Mesenchymal stem cell (in vitro differentiated cells and primary cell): ENCODE measurements at regions not wholly inside any gene's neighbourhood (a gene's known extent, or its start where the extent isn't known, plus 50 kb on each side); places are given as distances from the start of the nearest gene placed in this dataset.

Experiments
- DNase-seq: peaks from one replicate; pipeline ENCODE4 v3.0.0-alpha.2; 2013
- H2AFZ ChIP-seq: one replicate; pipeline ENCODE4 v1.6.1; 2013; ENCODE audit warnings: low read depth, mild to moderate bottlenecking, control low read depth, inconsistent platforms, low read length, moderate library complexity
- H2AK5ac ChIP-seq: 2 replicates; pipeline ENCODE4 v1.6.1; 2013; ENCODE audit warnings: low read length, moderate library complexity, mild to moderate bottlenecking, inconsistent platforms; ENCODE audit not compliant: severe bottlenecking
- H2BK120ac ChIP-seq: one replicate; pipeline ENCODE4 v1.6.1; 2013; ENCODE audit warnings: low read depth, mild to moderate bottlenecking, inconsistent platforms, low read length, moderate library complexity
- H2BK12ac ChIP-seq, 2 experiments: one replicate each; pipeline ENCODE4 v1.6.1; 2013; ENCODE audit warnings: inconsistent platforms in 2 of 2, low read length in 2 of 2, mild to moderate bottlenecking in 2 of 2, moderate library complexity in 2 of 2, control low read depth in 1 of 2
- H2BK15ac ChIP-seq: one replicate; pipeline ENCODE4 v1.6.1; 2013; ENCODE audit warnings: mild to moderate bottlenecking, low read depth, inconsistent platforms; ENCODE audit not compliant: poor library complexity, severe bottlenecking
- H2BK5ac ChIP-seq: 2 replicates; pipeline ENCODE4 v1.6.1; 2013; ENCODE audit warnings: low read depth, mild to moderate bottlenecking, low read length, control low read depth, inconsistent platforms; ENCODE audit not compliant: poor library complexity, severe bottlenecking
- H3K14ac ChIP-seq, 2 experiments: one replicate each; pipeline ENCODE4 v1.6.1; 2013; ENCODE audit warnings: inconsistent platforms in 2 of 2, low read length in 2 of 2, control low read depth in 1 of 2, mild to moderate bottlenecking in 1 of 2, moderate library complexity in 1 of 2
- H3K18ac ChIP-seq, 2 experiments: one replicate each; pipeline ENCODE4 v1.6.1; 2013; ENCODE audit warnings: inconsistent platforms in 2 of 2, low read length in 2 of 2, control low read depth in 1 of 2, low read depth in 1 of 2, mild to moderate bottlenecking in 1 of 2
- H3K23ac ChIP-seq, 2 experiments: one replicate each; pipeline ENCODE4 v1.6.1; 2013; ENCODE audit warnings: inconsistent platforms in 2 of 2, low read length in 2 of 2, mild to moderate bottlenecking in 2 of 2, moderate library complexity in 2 of 2, control low read depth in 1 of 2
- H3K27ac ChIP-seq: 2 replicates; pipeline ENCODE4 v1.5.1; 2013; ENCODE audit warnings: mild to moderate bottlenecking, moderate library complexity, low read length, control low read depth, inconsistent platforms; ENCODE audit not compliant: poor library complexity, severe bottlenecking
- H3K27me3 ChIP-seq, 2 experiments: 2 replicates each; pipeline versions ENCODE4 v1.6.1 to v1.7.0; 2013; ENCODE audit warnings: low read length in 2 of 2, mild to moderate bottlenecking in 2 of 2, moderate library complexity in 2 of 2, control low read depth in 1 of 2, inconsistent platforms in 1 of 2; ENCODE audit not compliant: control insufficient read depth in 1 of 2, insufficient read depth in 1 of 2
- H3K36me3 ChIP-seq, 2 experiments: 2 replicates each; pipeline versions ENCODE4 v1.6.1 to v1.7.0; 2013; ENCODE audit warnings: low read length in 2 of 2, control low read depth in 1 of 2, inconsistent platforms in 1 of 2, low read depth in 1 of 2, mild to moderate bottlenecking in 1 of 2; ENCODE audit not compliant: insufficient read depth in 2 of 2, control insufficient read depth in 1 of 2
- H3K4ac ChIP-seq, 2 experiments: one replicate each; pipeline ENCODE4 v1.6.1; 2013; ENCODE audit warnings: inconsistent platforms in 2 of 2, low read length in 2 of 2, mild to moderate bottlenecking in 2 of 2, moderate library complexity in 2 of 2, control low read depth in 1 of 2, low read depth in 1 of 2
- H3K4me1 ChIP-seq: 2 replicates; pipeline ENCODE4 v1.6.1; 2013; ENCODE audit warnings: low read depth, low read length, control low read depth; ENCODE audit not compliant: control insufficient read depth, insufficient read depth
- H3K4me2 ChIP-seq: 2 replicates; pipeline ENCODE4 v1.6.1; 2013; ENCODE audit warnings: low read length, mild to moderate bottlenecking, inconsistent platforms; ENCODE audit not compliant: poor library complexity, severe bottlenecking
- H3K4me3 ChIP-seq, 2 experiments: 2 replicates each; pipeline versions ENCODE4 v1.5.1 to v1.7.0; 2013; ENCODE audit warnings: low read length in 2 of 2, mild to moderate bottlenecking in 2 of 2, control low read depth in 1 of 2, low read depth in 1 of 2; ENCODE audit not compliant: insufficient read depth in 1 of 2
- H3K79me1 ChIP-seq: replicated peaks from 2 replicates; pipeline ENCODE4 v1.6.1; 2013; ENCODE audit warnings: mild to moderate bottlenecking, control low read depth, low read length, inconsistent platforms; ENCODE audit not compliant: poor library complexity, severe bottlenecking
- H3K9ac ChIP-seq: 2 replicates; pipeline ENCODE4 v1.7.0; 2013; ENCODE audit warnings: mild to moderate bottlenecking, low read length, moderate library complexity
- H3K9me3 ChIP-seq: 2 replicates; pipeline ENCODE4 v1.7.0; 2013; ENCODE audit warnings: mild to moderate bottlenecking, low read length; ENCODE audit not compliant: control insufficient read depth
- H4K8ac ChIP-seq: one replicate; pipeline ENCODE4 v1.6.1; 2013; ENCODE audit warnings: inconsistent platforms, mild to moderate bottlenecking, low read length, moderate library complexity
- H4K91ac ChIP-seq: one replicate; pipeline ENCODE4 v1.6.1; 2013; ENCODE audit warnings: mild to moderate bottlenecking, low read length, inconsistent platforms
- WGBS: methylation state at CpG from one replicate; pipeline ENCODE4 v1.1.7; 2013; ENCODE audit warnings: mixed read lengths; 5-methylcytosine and 5-hydroxymethylcytosine counted together

DNA sequence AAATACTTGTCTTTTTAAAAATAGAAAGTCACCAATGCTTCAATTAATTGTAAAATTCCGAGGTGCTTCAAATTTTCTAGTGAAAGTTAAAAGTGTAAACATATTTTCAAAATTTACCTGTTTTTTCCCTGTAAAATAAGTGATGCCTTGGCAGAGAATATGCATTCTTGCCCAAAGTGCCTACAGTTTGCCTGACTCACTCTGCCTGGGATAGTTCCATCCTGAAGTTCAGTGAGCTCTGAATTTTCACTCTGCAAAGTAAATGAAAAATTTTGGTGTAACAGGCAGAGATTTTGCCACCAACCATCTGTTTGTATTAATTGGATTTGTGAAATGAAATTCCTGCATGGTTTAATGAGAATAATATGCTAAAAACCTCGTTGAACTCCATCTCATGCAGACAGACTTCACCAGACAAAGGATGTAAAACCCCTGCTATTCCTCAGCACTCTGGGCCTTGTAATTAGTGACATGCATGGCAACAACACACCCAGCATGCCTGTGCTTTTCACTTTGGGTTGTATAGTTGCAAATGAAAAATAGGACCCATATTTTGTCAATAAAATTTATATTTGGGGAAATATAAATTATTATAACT, 117.4 kb upstream of the GNAI1 start:
- Histone ChIP-seq H2BK5ac (no peak overlapping the region), H4K8ac (no peak overlapping the region), H3K18ac (no peak overlapping the region), H3K27me3 (no peaks in the 10 kb centered on the region), H2AK5ac (no peak overlapping the region), H3K36me3 (no peaks in the 10 kb centered on the region), H3K4me3 (no peak overlapping the region), H3K4me2 (no peak overlapping the region), H4K91ac (no peak overlapping the region), H2BK15ac (no peak overlapping the region), H2BK120ac (no peak overlapping the region), H2AFZ (no peak overlapping the region), H2BK12ac (no peak overlapping the region), H3K27ac (no peak overlapping the region), H3K9ac (no peak overlapping the region), H3K4me1 (peaks cover 1% of the 10 kb centered on the region), H3K79me1 (no peaks in the 10 kb centered on the region), H3K4ac (no peak overlapping the region), H3K23ac (no peak overlapping the region), H3K9me3 (no peaks in the 10 kb centered on the region), H3K14ac (no peak overlapping the region)
- 80% methylated on average over 1 of the region's 2 CpGs for WGBS
- DNase-seq, result no peak

DNA sequence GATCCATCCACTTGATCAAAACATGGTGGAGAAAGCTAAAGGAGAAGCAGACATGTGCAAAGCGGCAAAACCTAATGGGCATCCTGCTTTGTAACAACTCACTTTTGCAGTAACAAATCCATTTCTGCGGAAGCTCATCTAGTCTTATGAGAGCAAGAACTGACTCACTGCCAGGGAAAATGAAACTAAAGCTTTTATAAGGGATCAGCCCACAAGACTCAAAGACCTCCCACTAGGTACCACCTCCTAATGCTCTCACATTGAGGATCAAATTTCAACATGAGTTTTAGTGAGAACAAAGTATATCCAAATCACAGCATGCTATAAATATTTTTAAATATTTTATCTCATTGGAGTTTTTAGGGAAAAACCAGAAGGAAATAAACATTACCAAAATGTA, 120.1 kb upstream of the GNAI1 start:
- Histone ChIP-seq H3K4ac (no peak overlapping the region), H2BK120ac (no peak overlapping the region), H2AFZ (no peak overlapping the region), H2BK15ac (no peak overlapping the region), H3K18ac (peak overlapping the region in 1 of 2 experiments; percentile 43), H3K9me3 (no peaks in the 10 kb centered on the region), H3K14ac (no peak overlapping the region), H3K4me1 (no peaks in the 10 kb centered on the region), H3K79me1 (no peaks in the 10 kb centered on the region), H2BK5ac (no peak overlapping the region), H3K36me3 (no peaks in the 10 kb centered on the region), H2BK12ac (no peak overlapping the region), H3K23ac (no peak overlapping the region), H2AK5ac (no peak overlapping the region), H3K4me2 (no peak overlapping the region), H3K9ac (peak overlapping the region; percentile 52), H3K27me3 (no peaks in the 10 kb centered on the region), H4K91ac (no peak overlapping the region), H3K4me3 (no peak overlapping the region), H3K27ac (no peak overlapping the region), H4K8ac (no peak overlapping the region)
- peak; percentile 57 for DNase-seq
- WGBS, result 86% methylated on average over 2 of the region's 2 CpGs

DNA sequence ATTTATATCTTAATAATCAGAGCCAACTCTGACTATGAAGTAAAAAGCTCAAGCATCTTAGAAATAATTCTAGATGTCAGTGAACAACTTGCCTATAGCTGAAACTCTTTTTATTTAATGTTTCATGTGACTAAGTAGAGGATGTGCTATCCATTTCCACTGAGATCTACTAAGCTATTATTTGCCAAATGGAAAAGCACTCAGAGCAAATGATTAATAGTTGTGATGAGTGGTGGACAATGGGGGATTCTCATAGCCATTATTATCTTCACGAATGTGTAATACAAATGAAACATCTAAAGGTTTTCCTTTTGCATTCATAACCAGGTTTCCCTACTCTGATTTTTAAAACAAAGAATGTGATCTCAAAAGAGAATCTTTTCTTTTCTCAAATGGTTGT, 126.6 kb upstream of the GNAI1 start:
- H2AK5ac ChIP-seq, result no peak overlapping the region
- DNase-seq, result no peak
- no CpG with 5 or more reads among the region's 1 CpG for WGBS
- H3K14ac ChIP-seq, result no peak overlapping the region
- no peaks in the 10 kb centered on the region for H3K36me3 ChIP-seq
- H3K79me1 ChIP-seq, result no peaks in the 10 kb centered on the region
- H2BK15ac ChIP-seq, result no peak overlapping the region
- no peak overlapping the region for H4K91ac ChIP-seq
- H3K4ac ChIP-seq, result no peak overlapping the region
- no peaks in the 10 kb centered on the region for H3K27me3 ChIP-seq
- H3K4me2 ChIP-seq, result no peak overlapping the region
- H3K4me1 ChIP-seq, result no peaks in the 10 kb centered on the region
- no peak overlapping the region for H3K9ac ChIP-seq
- H2BK120ac ChIP-seq, result no peak overlapping the region
- H4K8ac ChIP-seq, result no peak overlapping the region
- no peak overlapping the region for H3K4me3 ChIP-seq
- no peak overlapping the region for H3K27ac ChIP-seq
- H2AFZ ChIP-seq, result no peak overlapping the region
- no peak overlapping the region for H3K23ac ChIP-seq
- no peak overlapping the region for H2BK12ac ChIP-seq
- no peaks in the 10 kb centered on the region for H3K9me3 ChIP-seq
- no peak overlapping the region for H3K18ac ChIP-seq
- no peak overlapping the region for H2BK5ac ChIP-seq

DNA sequence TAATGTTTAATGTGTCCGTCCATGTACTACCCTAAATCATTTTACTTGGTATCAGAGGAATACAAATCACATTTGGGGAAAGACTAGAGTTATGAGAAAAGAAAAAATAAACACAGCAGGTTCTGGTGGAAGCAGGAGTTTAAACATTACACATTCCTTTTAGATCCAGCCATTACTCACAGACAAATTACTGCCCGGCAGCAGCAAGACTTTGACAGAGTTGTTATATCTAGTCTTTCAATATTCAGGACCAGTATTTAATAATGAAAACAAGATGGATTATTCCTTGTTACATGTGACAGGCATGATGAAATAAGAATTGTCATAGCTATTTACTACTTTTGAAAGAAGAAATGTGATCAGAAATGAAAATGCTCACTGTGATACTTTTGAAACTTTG, 131.8 kb upstream of the GNAI1 start:
- Histone ChIP-seq H3K27me3 (no peaks in the 10 kb centered on the region), H4K91ac (no peak overlapping the region), H3K9me3 (no peaks in the 10 kb centered on the region), H3K14ac (no peak overlapping the region), H3K9ac (no peak overlapping the region), H3K4me2 (no peak overlapping the region), H2BK5ac (no peak overlapping the region), H2BK12ac (no peak overlapping the region), H3K23ac (no peak overlapping the region), H2BK15ac (no peak overlapping the region), H3K4me3 (no peak overlapping the region), H3K4me1 (no peaks in the 10 kb centered on the region), H2AFZ (no peak overlapping the region), H3K79me1 (no peaks in the 10 kb centered on the region), H2BK120ac (no peak overlapping the region), H3K4ac (no peak overlapping the region), H2AK5ac (no peak overlapping the region), H3K18ac (no peak overlapping the region), H4K8ac (no peak overlapping the region), H3K27ac (no peak overlapping the region), H3K36me3 (no peaks in the 10 kb centered on the region)
- WGBS, result no CpG with 5 or more reads among the region's 2 CpGs
- no peak for DNase-seq
